ENCODE measurements at regions not wholly inside any gene's neighbourhood (a gene's known extent, or its start where the extent isn't known, plus 50 kb on each side); places are given as distances from the start of the nearest gene placed in this dataset.
"Not testable (repeated sequence)": the region's sequence is repeated elsewhere in the genome, so short reads cannot be mapped to it uniquely, and the experiment has no call there.

- no peak for DNase-seq (ENCODE audit: low read depth)
Observed at GRCh38 chr6:90676516-90677300, 89.8 kb upstream of the MAP3K7 start.

GRCh38 chr6:90675107-90675506, 88.2 kb upstream of the MAP3K7 start:
- not testable (repeated sequence) for H3K4me3 ChIP-seq (ENCODE audit: low read depth, low read length); DNase-seq (ENCODE audit: low read depth)

More at GRCh38 chr6:90676516-90677300, 89.8 kb upstream of the MAP3K7 start:
- no peak overlapping the region for H3K4me3 ChIP-seq (ENCODE audit: low read depth, low read length)
- TF ChIP-seq CTCF (conservative IDR thresholded peaks at IDR 0.05; ENCODE audit: low read depth, low read length): no peak

GRCh38 chr6:90674077-90674476, 87.2 kb upstream of the MAP3K7 start:
- DNase-seq (ENCODE audit: low read depth); H3K4me3 ChIP-seq (ENCODE audit: low read depth, low read length): not testable (repeated sequence)

- DNase-seq (ENCODE audit: low read depth): no peak
- H3K4me3 ChIP-seq (ENCODE audit: low read depth, low read length): no peak overlapping the region
- TF ChIP-seq CTCF (conservative IDR thresholded peaks at IDR 0.05; ENCODE audit: low read depth, low read length): no peak
Observed at GRCh38 chr6:90669846-90670245, 83.0 kb upstream of the MAP3K7 start.

- no peak for TF ChIP-seq CTCF (conservative IDR thresholded peaks at IDR 0.05; ENCODE audit: low read depth, low read length)
- no peak for DNase-seq (ENCODE audit: low read depth)
- H3K4me3 ChIP-seq (ENCODE audit: low read depth, low read length): no peak overlapping the region
Observed at GRCh38 chr6:90669420-90669819, 82.5 kb upstream of the MAP3K7 start.

GRCh38 chr6:90668141-90668540, 81.3 kb upstream of the MAP3K7 start:
- no peak for DNase-seq (ENCODE audit: low read depth)
- no peak for TF ChIP-seq CTCF (conservative IDR thresholded peaks at IDR 0.05; ENCODE audit: low read depth, low read length)
- no peak overlapping the region for H3K4me3 ChIP-seq (ENCODE audit: low read depth, low read length)

GRCh38 chr6:90663873-90664272, 77.0 kb upstream of the MAP3K7 start:
- no peak for DNase-seq (ENCODE audit: low read depth)
- TF ChIP-seq CTCF (conservative IDR thresholded peaks at IDR 0.05; ENCODE audit: low read depth, low read length): no peak
- no peak overlapping the region for H3K4me3 ChIP-seq (ENCODE audit: low read depth, low read length)

GRCh38 chr6:90663106-90663505, 76.2 kb upstream of the MAP3K7 start:
- DNase-seq (ENCODE audit: low read depth): no peak
- H3K4me3 ChIP-seq (ENCODE audit: low read depth, low read length): no peak overlapping the region
- no peak for TF ChIP-seq CTCF (conservative IDR thresholded peaks at IDR 0.05; ENCODE audit: low read depth, low read length)

Data from epithelial cell of proximal tubule (primary cell).